ENCODE measurements at regions not wholly inside any gene's neighbourhood (a gene's known extent, or its start where the extent isn't known, plus 50 kb on each side); places are given as distances from the start of the nearest gene placed in this dataset.

GRCh38 chr2:137729305-137729704 is 235.0 kb upstream of the HNMT start:
- Histone ChIP-seq H3K4me3 (ENCODE audit: low read length) (no peak overlapping the region), H3K36me3 (ENCODE audit: insufficient read depth, low read length) (no peaks in the 10 kb centered on the region), H3K4me1 (ENCODE audit: insufficient read depth, low read length) (peaks cover 29% of the 10 kb centered on the region), H3K9me3 (ENCODE audit: insufficient read depth, low read depth, low read length) (no peaks in the 10 kb centered on the region), H3K27me3 (ENCODE audit: insufficient read depth, low read length) (no peaks in the 10 kb centered on the region), H3K9ac (ENCODE audit: low read depth, low read length) (no peak overlapping the region), H3K27ac (ENCODE audit: low read depth, low read length) (no peak overlapping the region)
- 54% methylated on average over 3 of the region's 3 CpGs for WGBS

- 0 out of 2 replicates have a peak, but pooled peaks cover 4% of the 10 kb centered on the region for H3K9me3 ChIP-seq (ENCODE audit: insufficient read depth, low read depth, low read length)
- H3K36me3 ChIP-seq (ENCODE audit: insufficient read depth, low read length), result no peaks in the 10 kb centered on the region
- peaks cover 1% of the 10 kb centered on the region; the same call in 1 of the 2 replicates for H3K4me1 ChIP-seq (ENCODE audit: insufficient read depth, low read length)
- H3K27me3 ChIP-seq (ENCODE audit: insufficient read depth, low read length), result no peaks in the 10 kb centered on the region
- no peak overlapping the region for H3K4me3 ChIP-seq (ENCODE audit: low read length)
- H3K27ac ChIP-seq (ENCODE audit: low read depth, low read length), result no peak overlapping the region
- H3K9ac ChIP-seq (ENCODE audit: low read depth, low read length), result no peak overlapping the region
Observed at GRCh38 chr2:137737559-137737958, 226.7 kb upstream of the HNMT start.

- peaks cover 18% of the 10 kb centered on the region for H3K4me1 ChIP-seq (ENCODE audit: insufficient read depth, low read length)
- no peak overlapping the region for H3K27ac ChIP-seq (ENCODE audit: low read depth, low read length)
- 0 out of 2 replicates have a peak, but pooled peaks cover 4% of the 10 kb centered on the region for H3K9me3 ChIP-seq (ENCODE audit: insufficient read depth, low read depth, low read length)
- no peak overlapping the region for H3K9ac ChIP-seq (ENCODE audit: low read depth, low read length)
- WGBS, result 80% methylated on average over 3 of the region's 5 CpGs
- no peaks in the 10 kb centered on the region for H3K27me3 ChIP-seq (ENCODE audit: insufficient read depth, low read length)
- H3K36me3 ChIP-seq (ENCODE audit: insufficient read depth, low read length), result no peaks in the 10 kb centered on the region
- no peak overlapping the region for H3K4me3 ChIP-seq (ENCODE audit: low read length)
Observed at GRCh38 chr2:137741784-137742362, 222.4 kb upstream of the HNMT start.

GRCh38 chr2:137747509-137747908 is 216.8 kb upstream of the HNMT start:
- no peaks in the 10 kb centered on the region for H3K27me3 ChIP-seq (ENCODE audit: insufficient read depth, low read length)
- H3K4me3 ChIP-seq (ENCODE audit: low read length), result no peak overlapping the region
- no peaks in the 10 kb centered on the region for H3K36me3 ChIP-seq (ENCODE audit: insufficient read depth, low read length)

GRCh38 chr2:137748533-137748932 is 215.7 kb upstream of the HNMT start:
- WGBS, result 96% methylated on average over 3 of the region's 3 CpGs
- Histone ChIP-seq H3K4me1 (ENCODE audit: insufficient read depth, low read length) (peaks cover 10% of the 10 kb centered on the region), H3K27me3 (ENCODE audit: insufficient read depth, low read length) (no peaks in the 10 kb centered on the region), H3K9me3 (ENCODE audit: insufficient read depth, low read depth, low read length) (no peaks in the 10 kb centered on the region), H3K36me3 (ENCODE audit: insufficient read depth, low read length) (no peaks in the 10 kb centered on the region), H3K9ac (ENCODE audit: low read depth, low read length) (no peak overlapping the region), H3K27ac (ENCODE audit: low read depth, low read length) (no peak overlapping the region), H3K4me3 (ENCODE audit: low read length) (no peak overlapping the region)

More at GRCh38 chr2:137747509-137747908, 216.8 kb upstream of the HNMT start:
- Histone ChIP-seq H3K9ac (ENCODE audit: low read depth, low read length) (no peak overlapping the region), H3K27ac (ENCODE audit: low read depth, low read length) (no peak overlapping the region), H3K9me3 (ENCODE audit: insufficient read depth, low read depth, low read length) (no peaks in the 10 kb centered on the region), H3K4me1 (ENCODE audit: insufficient read depth, low read length) (peaks cover 17% of the 10 kb centered on the region)

GRCh38 chr2:137764646-137765045 is 199.6 kb upstream of the HNMT start:
- Histone ChIP-seq H3K4me3 (ENCODE audit: low read length) (no peak overlapping the region), H3K27me3 (ENCODE audit: insufficient read depth, low read length) (no peaks in the 10 kb centered on the region), H3K4me1 (ENCODE audit: insufficient read depth, low read length) (0 out of 2 replicates have a peak, but pooled peaks cover 3% of the 10 kb centered on the region), H3K36me3 (ENCODE audit: insufficient read depth, low read length) (no peaks in the 10 kb centered on the region), H3K9ac (ENCODE audit: low read depth, low read length) (no peak overlapping the region), H3K9me3 (ENCODE audit: insufficient read depth, low read depth, low read length) (peaks cover 6% of the 10 kb centered on the region; the same call in 1 of the 2 replicates), H3K27ac (ENCODE audit: low read depth, low read length) (no peak overlapping the region)
- WGBS, result 86% methylated on average over 5 of the region's 5 CpGs

GRCh38 chr2:137769406-137769805 is 194.9 kb upstream of the HNMT start:
- no peak overlapping the region for H3K9ac ChIP-seq (ENCODE audit: low read depth, low read length)
- H3K27ac ChIP-seq (ENCODE audit: low read depth, low read length), result no peak overlapping the region
- H3K4me3 ChIP-seq (ENCODE audit: low read length), result no peak overlapping the region
- no peaks in the 10 kb centered on the region for H3K27me3 ChIP-seq (ENCODE audit: insufficient read depth, low read length)
- no peaks in the 10 kb centered on the region for H3K36me3 ChIP-seq (ENCODE audit: insufficient read depth, low read length)
- peaks cover 10% of the 10 kb centered on the region; the same call in 1 of the 2 replicates for H3K4me1 ChIP-seq (ENCODE audit: insufficient read depth, low read length)
- H3K9me3 ChIP-seq (ENCODE audit: insufficient read depth, low read depth, low read length), result peaks cover 3% of the 10 kb centered on the region; the same call in 1 of the 2 replicates
- WGBS, result 91% methylated on average over 1 of the region's 1 CpG

GRCh38 chr2:137770166-137770565 is 194.1 kb upstream of the HNMT start:
- H3K9ac ChIP-seq (ENCODE audit: low read depth, low read length), result no peak overlapping the region
- WGBS, result 92% methylated on average over 1 of the region's 1 CpG
- H3K4me3 ChIP-seq (ENCODE audit: low read length), result no peak overlapping the region
- no peaks in the 10 kb centered on the region for H3K27me3 ChIP-seq (ENCODE audit: insufficient read depth, low read length)
- H3K4me1 ChIP-seq (ENCODE audit: insufficient read depth, low read length), result peaks cover 10% of the 10 kb centered on the region; the same call in 1 of the 2 replicates
- no peaks in the 10 kb centered on the region for H3K36me3 ChIP-seq (ENCODE audit: insufficient read depth, low read length)
- H3K9me3 ChIP-seq (ENCODE audit: insufficient read depth, low read depth, low read length), result peaks cover 3% of the 10 kb centered on the region; the same call in 1 of the 2 replicates
- no peak overlapping the region for H3K27ac ChIP-seq (ENCODE audit: low read depth, low read length)

- Histone ChIP-seq H3K36me3 (ENCODE audit: insufficient read depth, low read length) (no peaks in the 10 kb centered on the region), H3K9ac (ENCODE audit: low read depth, low read length) (no peak overlapping the region), H3K9me3 (ENCODE audit: insufficient read depth, low read depth, low read length) (peaks cover 3% of the 10 kb centered on the region; the same call in 1 of the 2 replicates), H3K4me3 (ENCODE audit: low read length) (no peak overlapping the region), H3K4me1 (ENCODE audit: insufficient read depth, low read length) (peaks cover 10% of the 10 kb centered on the region; the same call in 1 of the 2 replicates), H3K27me3 (ENCODE audit: insufficient read depth, low read length) (no peaks in the 10 kb centered on the region), H3K27ac (ENCODE audit: low read depth, low read length) (no peak overlapping the region)
- WGBS, result no CpG with 5 or more reads among the region's 1 CpG
Observed at GRCh38 chr2:137771064-137771463, 193.2 kb upstream of the HNMT start.

GRCh38 chr2:137772451-137772850 is 191.8 kb upstream of the HNMT start:
- WGBS, result 98% methylated on average over 3 of the region's 3 CpGs
- peaks cover 10% of the 10 kb centered on the region; the same call in 1 of the 2 replicates for H3K4me1 ChIP-seq (ENCODE audit: insufficient read depth, low read length)
- H3K9me3 ChIP-seq (ENCODE audit: insufficient read depth, low read depth, low read length), result peaks cover 3% of the 10 kb centered on the region; the same call in 1 of the 2 replicates
- no peak overlapping the region for H3K4me3 ChIP-seq (ENCODE audit: low read length)
- H3K27ac ChIP-seq (ENCODE audit: low read depth, low read length), result no peak overlapping the region
- no peaks in the 10 kb centered on the region for H3K36me3 ChIP-seq (ENCODE audit: insufficient read depth, low read length)
- no peak overlapping the region for H3K9ac ChIP-seq (ENCODE audit: low read depth, low read length)
- no peaks in the 10 kb centered on the region for H3K27me3 ChIP-seq (ENCODE audit: insufficient read depth, low read length)

GRCh38 chr2:137775529-137775928 is 188.7 kb upstream of the HNMT start:
- 89% methylated on average over 3 of the region's 3 CpGs for WGBS
- Histone ChIP-seq H3K4me3 (ENCODE audit: low read length) (no peak overlapping the region), H3K27ac (ENCODE audit: low read depth, low read length) (no peak overlapping the region)

More at GRCh38 chr2:137775529-137775928, 188.7 kb upstream of the HNMT start:
- no peak overlapping the region for H3K9ac ChIP-seq (ENCODE audit: low read depth, low read length)
- no peaks in the 10 kb centered on the region for H3K27me3 ChIP-seq (ENCODE audit: insufficient read depth, low read length)
- H3K9me3 ChIP-seq (ENCODE audit: insufficient read depth, low read depth, low read length), result peaks cover 8% of the 10 kb centered on the region; the same call in 1 of the 2 replicates
- no peaks in the 10 kb centered on the region for H3K4me1 ChIP-seq (ENCODE audit: insufficient read depth, low read length)
- H3K36me3 ChIP-seq (ENCODE audit: insufficient read depth, low read length), result no peaks in the 10 kb centered on the region
